ENCODE measurements at regions not wholly inside any gene's neighbourhood (a gene's known extent, or its start where the extent isn't known, plus 50 kb on each side); places are given as distances from the start of the nearest gene placed in this dataset.

DNA sequence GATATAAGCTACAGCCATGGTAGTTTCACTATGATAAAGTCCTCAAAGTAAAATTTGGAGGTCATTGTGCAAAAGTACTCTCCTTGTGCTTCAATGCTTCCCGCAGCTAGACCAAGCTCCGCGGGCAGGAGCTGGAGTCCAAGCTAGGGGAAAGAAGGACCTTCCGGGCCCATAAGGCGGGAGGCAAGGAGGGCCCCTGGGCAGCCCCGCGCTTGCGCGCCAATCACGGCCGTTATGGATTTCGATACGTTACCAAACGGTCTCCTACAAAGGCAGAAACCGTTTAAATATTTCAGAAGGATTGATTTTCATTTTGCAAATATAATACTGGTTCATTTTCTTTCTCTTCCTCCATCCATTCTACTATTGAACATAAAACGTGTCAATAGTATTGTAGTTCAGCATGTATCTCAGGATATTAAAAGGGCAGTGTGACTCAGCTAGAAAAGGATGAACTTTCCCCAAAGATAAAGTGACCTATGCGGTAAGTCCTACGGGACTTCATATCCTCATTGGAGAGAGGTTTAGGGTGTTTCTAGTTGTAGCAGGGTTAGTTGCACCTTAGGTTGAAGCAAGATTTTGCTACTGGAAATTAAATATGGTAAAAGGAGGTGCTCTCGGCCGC lies 128.0 kb downstream of the KIF20B start:
- DNase-seq (ENCODE audit: low read depth): no peak

DNA sequence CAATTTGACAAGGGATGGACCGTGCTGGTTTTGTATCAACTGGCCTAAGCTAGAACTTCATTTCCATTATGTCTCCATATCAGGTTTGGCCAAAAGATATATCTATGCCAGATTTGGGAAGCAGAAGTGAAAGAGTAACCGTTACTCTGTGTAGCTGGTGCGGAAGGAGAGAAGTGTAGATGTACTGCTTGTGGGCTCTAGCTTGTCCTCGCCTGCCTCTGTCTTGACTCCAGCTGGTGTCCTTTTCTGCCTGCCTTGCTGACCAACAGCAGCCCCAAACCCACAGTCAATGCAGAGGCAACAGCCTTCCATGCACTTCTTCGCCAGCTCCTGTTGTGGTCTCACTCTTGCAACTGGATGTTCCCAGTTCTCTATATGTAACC lies 128.5 kb downstream of the KIF20B start:
- DNase-seq (ENCODE audit: low read depth): no peak

DNA sequence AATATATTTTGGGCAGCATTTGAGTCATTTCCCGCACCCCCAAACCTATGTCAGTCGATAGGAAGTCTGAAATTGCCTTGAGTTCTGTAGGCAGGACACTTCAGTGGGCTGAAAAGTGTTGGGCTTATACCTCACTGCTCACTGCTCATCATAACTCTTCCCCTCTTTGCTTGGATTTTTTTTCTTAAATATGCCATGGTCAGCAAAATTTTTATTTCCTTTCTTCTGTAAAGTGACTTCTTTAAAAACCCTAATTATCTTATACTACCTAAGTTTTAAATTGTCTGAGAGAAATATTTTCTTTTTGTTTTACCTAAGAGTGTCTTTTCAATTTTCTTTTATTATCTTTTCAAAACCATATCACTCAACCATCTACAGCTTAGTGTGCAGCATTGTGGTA lies 129.2 kb downstream of the KIF20B start:
- no peak for DNase-seq (ENCODE audit: low read depth)

DNA sequence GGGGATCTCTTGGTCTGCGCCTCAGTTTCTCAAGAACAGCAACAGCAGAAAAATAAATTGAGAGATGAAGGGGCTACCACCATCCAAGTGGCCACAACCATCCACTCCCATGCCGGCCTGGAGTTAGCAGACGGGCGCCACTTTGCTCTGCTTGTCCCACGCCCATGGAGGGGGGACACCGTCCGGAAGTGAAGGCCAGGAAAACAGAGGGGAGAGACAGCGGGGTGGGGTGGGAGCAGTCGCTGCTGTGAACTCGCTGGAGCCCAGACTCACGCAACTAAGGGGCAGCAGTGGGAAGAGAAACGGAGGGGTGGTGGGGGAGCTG lies 135.4 kb downstream of the KIF20B start:
- no peak for DNase-seq (ENCODE audit: low read depth)

DNA sequence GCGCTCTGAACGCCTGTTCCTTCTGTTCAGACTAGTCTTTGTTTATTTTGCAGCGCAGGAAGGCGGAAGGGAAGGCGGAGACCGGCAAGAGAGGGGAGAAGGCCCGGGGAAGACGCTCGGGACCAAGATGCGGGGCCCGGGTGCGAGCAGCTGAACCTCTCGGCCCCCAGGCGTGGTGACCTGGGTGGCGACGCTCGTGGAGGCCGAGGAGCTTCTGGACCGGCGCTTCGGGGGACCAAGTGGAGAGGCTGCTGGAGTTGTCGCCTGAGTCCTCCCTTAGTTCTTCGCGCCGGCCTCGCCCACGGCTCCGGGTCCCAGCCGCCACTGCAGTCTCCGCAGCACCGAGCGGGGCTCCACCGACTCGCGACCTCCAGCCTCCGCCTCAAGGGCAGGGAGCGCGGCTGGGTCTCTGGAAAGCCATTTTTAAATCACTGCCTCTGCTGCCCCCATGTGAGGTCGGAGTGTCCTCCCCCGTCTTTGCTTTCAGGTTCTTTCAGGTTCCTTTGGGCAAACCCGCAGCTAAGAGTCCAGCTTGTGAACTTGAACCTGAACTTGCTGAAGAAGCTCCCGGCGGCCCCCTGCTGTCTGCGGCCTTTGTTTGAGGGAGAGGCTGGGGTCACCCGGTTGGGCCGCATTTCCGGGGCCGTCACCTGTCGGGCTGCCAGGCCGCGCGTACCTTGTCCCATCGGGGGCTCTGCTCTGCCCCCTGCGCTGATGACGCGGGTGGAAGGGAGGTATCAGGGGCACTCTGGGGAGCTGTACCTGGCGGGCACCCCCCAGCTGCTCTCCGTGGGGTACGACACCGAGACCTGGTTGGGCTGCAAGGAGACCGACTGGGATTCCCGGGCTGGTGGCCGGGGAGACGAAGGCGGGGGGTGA lies 136.0 kb downstream of the KIF20B start:
- no peak for DNase-seq (ENCODE audit: low read depth)

DNA sequence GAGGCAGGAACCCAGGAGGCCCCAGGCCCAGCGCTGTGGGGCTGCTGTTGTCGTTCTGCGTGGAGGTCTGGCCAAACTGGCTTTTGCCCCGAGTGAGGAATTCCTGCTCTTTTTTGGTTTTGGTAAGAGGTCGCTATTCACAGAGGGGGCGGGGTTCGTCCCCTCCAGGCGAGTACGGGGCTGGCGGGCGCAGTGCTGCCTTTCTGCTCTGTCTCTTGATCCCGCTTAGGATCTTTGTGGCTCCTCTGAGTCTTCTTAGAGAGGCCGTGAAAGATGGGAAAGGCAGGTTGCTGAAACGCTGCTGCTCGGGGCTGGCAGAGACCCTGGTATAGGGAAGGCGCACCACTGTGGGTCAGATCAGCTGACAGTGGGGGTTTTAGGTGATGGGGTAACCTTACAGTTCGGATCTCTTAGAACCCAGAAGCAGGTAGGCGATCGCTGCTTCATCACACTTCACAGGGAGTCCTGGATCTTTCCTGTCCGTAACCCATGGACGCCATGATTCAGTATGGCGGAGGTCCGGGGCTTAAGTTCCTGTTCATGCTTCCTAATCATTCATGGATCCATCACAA lies 136.7 kb downstream of the KIF20B start:
- DNase-seq (ENCODE audit: low read depth): no peak

DNA sequence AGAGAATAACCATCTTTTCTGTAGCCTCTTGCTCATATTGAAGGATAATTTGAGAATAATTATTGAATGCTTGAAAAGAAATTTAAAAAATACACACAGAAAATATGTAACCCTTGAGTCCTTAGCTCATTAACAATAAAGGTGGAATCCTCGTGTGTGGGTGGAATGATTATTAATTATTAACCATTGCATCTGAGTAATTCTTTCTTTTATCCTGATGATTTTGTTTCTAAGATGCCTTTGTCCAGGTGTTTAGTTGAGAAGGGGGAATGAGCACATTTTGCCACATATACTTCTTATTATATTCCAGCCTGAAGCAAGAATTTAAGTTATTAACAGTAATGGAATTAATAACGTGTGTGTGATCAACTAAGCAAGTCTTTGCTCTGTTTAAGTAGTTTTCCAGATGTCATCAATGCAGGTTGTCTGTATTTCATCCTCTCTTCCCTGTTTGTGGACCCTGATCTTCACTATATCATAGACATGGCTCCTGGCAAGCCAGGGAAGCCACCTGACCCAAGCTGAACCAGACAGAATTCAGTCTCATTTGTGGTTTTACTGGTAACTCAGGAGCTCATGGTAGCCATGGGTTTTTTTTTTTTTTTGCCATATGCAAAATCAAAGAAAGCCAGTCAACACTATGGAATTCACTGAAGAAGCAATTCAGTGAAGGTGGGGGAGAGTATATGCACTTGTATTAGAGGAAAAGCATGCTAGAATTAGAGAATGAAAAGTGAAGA lies 144.3 kb downstream of the KIF20B start:
- no peak for DNase-seq (ENCODE audit: low read depth)

DNA sequence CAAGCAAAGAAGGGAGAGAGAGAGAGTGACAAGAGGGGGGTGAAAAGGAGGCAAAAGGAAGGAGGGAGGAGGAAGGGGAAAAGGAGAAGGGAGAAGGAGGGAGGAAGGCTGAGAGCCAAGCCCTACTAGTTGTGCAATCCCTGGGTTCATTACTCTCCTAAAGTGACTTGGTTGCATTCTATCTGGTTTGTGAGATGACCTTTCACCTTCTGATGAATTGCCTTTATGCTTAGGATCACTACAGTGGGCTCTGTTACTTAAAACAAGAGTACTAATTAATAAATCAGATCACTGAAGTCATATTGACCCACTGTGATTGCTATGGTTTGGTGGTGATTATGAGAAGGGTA lies 144.9 kb downstream of the KIF20B start:
- DNase-seq (ENCODE audit: low read depth): no peak

DNA sequence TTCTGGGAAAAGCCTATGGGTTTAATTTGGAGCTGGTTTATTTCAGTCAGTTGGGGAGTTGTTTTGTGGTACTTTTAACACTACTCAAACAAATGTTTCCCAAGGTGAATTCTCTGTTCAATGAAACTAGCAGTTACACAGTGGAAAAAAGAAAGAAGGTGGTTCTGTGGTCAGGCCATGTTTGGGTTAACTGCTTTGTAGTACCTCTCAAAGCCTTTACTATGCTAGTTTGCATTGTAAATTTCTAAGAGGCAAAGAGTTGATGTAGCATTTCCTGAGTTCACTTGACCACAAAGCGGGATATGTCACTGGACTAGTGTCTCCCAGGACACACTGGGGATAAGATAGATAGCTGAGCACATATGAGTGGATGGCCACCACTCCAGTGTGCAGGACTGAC lies 145.4 kb downstream of the KIF20B start:
- DNase-seq (ENCODE audit: low read depth): no peak

DNA sequence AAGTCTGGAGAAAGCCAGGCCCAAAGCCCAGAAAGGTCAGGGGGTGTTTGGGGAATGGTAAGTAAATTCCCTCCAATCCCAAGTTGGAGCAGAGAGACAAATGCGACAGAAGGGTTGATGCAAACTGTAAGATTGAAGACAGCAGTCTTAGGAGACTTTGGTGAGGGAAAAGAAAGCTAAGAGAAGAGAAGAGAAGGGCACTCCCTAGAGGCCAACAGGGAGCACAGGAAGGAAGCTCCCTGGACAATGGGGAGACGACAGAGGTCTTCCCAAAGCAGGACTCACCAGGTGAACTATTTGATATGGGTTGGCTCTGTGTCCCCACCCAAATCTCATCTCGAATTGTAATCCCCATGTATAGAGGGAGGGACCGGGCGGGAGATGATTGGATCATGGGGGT lies 151.5 kb downstream of the KIF20B start:
- no peak for DNase-seq (ENCODE audit: low read depth)

DNA sequence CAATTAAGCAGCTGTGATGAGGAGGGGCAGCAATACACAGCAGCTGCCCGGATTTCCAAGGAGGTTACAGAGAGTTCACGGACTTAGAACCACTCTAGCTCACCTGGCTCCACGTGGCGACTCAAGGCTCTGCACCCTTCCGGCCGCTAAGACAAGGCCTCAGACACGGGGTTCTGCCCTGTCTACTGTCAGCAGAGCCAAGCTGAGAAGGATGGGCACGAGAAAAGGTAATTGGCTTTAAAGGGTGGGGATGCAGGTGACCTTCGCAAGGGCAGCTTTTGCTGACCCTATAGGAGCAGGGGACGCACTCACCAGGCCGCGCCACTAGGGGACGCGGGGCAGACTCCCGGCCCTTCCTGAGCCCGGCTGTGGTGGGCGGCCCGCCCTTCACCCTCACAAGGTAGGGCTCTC lies 152.4 kb downstream of the KIF20B start:
- no peak for DNase-seq (ENCODE audit: low read depth)

DNA sequence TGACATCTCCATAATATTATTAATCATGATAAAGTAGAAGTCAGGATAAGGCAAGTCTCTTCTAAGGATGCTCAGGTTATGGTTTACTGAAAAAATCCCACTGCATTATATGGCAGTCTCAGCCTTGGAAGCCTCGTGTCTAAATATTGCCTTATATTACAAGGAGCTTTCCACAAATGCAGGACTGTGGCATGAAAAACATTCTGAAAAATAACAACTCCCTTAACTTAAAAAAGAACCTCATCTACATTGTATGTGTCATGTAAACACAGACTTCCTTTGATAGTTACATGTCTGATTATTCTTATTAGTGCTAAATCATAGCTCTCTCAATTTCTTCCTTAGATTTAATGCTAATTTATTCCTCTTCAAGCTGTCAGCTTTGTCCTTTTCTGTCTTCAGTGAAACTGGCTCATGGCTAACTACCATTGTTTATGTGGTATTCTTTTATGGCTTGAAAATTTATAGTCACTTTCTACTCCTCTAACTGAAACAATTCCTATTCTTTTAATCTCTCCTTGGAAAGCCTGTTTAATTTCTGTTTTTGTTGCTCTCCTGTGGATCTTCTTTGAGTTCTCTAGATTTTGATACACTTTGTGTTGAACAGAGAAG lies 156.1 kb downstream of the KIF20B start:
- no peak for DNase-seq (ENCODE audit: low read depth)

DNA sequence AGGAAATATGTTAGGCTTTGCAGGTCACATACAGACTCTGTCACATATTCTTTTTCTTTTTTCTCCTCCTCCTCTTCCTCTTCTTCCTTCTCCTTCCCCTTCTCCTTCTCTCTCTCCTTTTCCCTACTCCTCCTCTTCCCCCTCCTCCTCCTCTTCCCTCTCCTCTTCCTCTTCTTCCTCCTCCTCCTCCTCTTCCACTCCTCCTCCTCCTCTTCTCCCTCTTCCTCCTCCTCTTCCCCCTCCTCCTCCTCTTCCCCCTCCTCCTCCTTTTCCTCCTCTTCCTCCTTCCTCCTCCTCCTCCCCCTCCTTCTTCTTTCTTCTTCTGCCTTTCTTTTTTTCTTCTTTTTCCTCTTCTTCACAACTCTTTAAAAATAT lies 159.8 kb downstream of the KIF20B start:
- no peak for DNase-seq (ENCODE audit: low read depth)

DNA sequence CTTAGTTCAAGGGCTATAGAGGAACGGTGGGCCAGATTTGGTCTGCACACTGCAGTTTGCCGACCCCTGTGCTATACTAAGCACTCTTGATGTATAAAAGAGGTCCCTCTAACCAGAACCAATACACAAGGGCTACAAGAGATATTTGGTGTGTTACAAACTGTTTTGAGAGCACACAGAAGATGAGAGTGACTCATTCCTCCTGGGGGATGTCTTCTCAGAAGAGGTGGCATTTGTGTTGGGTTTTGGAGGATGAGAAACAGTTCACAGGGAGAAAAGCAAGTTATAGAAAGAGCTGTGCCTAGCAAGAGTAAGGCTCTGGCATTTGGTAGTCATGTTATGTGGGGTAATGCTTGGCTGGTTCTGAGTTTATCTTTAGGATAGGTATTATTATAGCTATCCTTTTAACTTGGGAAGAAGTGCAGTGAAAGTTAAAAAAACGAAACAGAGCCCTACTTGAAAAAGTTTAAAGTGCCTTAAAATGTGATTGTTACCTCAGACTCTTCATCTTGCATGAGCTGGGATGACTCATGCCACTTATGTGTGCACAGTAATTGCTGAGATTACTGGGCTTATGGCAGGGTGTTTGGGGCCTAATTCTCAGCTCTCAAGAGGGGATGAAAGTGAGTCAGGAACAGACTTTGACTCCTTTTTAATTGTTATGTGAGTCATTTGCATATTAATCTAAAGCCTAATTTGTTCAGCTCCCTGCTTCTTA lies 160.4 kb downstream of the KIF20B start:
- DNase-seq (ENCODE audit: low read depth): no peak

DNA sequence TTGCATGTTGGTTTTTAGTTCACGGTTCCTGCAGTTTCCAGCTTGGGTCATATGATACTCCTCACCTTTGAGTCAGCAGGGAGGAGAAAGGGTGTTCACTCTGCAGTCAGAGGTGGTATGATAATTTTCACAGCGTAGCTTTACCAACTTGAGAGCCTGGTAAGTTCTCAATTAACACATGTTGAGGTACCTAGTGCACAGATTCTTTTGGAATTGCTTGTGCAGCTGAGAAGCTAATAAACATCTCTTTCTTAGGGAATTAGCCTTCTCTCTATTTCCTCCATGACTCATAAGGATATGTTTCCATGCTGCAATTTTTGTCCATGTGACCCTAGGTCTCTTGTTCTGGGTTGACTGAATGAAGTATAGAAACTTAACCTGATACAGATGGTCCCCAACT lies 166.6 kb downstream of the KIF20B start:
- no peak for DNase-seq (ENCODE audit: low read depth)

DNA sequence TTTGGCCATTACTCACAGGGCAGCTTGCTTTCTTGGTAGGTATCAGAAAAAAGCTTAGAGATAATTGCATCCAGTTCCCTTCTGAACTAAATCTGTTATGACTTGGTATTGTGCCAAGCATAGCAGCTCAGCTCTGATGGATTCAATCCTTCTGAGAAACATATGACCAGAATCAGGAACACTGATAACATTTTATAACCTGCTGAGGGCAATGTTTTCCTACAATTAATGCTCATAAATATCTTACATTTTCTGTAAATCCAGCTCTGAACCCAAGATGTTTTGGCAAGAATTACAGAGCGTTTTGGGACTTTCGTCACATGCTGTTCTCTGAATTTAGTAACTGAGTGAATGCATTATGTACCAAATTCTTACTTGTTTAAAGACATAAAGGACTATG lies 167.8 kb downstream of the KIF20B start:
- DNase-seq (ENCODE audit: low read depth): no peak

DNA sequence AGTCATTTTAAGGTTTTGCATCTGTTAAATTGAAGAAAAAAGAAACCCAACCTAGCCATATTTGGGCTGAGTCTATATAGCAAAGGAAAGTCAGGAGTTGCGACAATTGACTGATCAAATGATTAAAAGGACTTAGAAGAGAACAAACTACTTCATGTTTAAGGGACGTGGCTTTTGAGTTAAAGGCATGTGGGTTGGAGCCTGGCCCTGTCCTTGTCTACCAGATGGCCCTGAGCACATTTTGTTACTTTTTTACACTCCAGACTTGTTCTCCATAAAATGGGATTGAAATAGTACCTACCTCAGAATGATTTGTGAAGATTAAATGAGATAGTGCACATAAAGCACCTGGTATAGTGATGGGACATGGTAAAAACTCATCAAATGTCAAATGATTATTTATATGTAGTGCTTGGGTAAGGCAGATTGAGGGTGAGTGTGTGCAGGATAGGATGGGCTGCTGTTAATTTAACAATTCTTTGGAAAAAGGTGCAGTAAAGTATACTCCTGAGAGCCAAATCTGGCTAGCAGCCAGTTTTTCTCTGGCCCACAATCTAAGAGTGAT lies 168.3 kb downstream of the KIF20B start:
- DNase-seq (ENCODE audit: low read depth): no peak

DNA sequence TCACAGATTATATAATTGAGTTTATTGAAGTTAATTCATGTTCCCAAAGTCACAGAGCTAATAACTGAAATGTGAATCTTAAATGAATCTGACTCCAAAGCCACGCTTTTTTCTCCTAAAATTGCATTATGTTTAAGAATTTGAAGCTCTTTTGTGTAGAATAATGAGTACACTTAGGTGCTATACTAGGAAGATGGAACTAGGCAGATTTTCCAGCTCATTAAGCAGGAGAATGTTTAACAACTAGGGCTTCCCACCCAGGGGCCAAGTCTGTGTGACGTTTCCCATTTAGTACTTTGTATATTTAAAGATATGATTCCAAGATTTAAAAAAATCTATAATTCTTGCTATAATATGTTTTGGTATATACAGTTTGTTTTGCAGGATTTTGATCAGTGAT lies 169.5 kb downstream of the KIF20B start:
- no peak for DNase-seq (ENCODE audit: low read depth)

DNA sequence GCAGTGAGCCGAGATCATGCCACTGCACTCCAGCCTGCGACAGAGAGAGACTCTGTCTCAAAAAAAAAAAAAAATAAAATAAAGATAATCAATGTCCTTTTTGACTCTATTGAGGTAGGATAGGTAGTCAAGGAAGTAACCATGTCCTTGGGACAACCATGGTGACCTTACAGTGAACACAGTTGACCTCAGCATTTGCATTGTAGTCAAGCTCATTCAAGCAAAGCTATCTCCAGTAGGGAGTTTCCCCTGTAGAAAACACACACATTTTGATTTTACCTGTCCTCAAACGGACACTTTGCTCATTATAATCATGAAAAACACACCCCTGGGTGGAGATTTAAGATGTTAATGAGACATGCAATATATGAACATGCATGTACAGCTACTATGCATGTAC lies 171.7 kb downstream of the KIF20B start:
- no peak for DNase-seq (ENCODE audit: low read depth)

DNA sequence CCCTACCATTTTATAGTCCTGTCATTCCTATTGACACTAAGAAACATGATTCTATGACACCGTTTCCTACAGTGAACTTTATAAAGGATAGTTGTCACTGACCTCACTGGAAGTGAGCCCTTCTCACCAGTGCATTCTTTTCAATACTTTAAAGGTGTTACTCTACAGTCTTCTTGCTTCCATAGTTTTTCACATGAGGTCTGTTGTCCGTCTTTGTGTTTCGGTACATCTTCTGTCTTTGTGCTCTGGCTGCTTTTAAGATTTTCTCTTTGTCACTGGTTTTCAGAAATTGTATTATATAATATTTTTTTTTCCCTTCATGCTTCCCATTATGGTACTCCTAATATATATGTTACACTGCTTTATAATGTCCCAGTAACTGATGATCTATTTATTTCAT lies 174.2 kb downstream of the KIF20B start:
- no peak for DNase-seq (ENCODE audit: low read depth)

DNA sequence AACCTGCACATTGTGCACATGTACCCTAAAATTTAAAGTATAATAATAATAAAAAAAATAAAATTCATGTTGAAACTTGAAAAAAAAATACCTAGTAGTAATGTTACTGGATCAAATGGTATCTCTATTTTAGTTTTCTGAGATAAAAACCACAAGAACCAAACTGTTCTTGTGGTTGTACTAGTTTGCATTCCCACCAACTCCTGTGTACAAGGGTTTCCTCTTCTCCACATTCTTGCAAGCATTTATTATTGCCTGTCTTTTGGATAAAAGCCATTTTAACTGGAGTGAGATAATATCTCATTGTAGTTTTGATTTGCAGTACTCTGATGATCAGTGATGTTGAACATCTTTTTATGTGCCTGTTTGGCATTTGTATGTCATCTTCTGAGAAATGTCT lies 177.7 kb downstream of the KIF20B start:
- DNase-seq (ENCODE audit: low read depth): no peak

DNA sequence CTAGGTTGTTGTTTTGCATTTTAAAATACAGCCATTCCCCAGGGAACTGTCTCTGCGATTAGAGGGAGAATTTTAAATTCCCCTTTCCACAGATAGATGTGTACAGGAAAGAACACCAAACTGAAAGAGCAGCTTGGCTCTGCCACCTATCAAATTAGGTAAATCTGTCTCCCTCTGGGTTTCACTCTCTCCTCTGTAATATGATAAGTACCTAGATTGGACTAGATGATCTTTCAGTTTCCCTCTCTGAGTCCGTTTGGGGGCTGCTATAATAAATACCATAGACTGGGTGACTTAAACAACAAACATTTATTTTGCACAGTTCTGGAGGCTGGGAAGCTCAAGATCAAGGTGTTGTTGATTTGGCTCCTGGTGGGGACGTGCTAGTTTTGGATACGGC lies 186.0 kb downstream of the KIF20B start:
- DNase-seq (ENCODE audit: low read depth): no peak

Measured in GM04504 (cell line).